Psoas muscle (tissue), 7 donors: ENCODE measurements at regions not wholly inside any gene's neighbourhood (a gene's known extent, or its start where the extent isn't known, plus 50 kb on each side); places are given as distances from the start of the nearest gene placed in this dataset.
"Not testable (repeated sequence)": the region's sequence is repeated elsewhere in the genome, so short reads cannot be mapped to it uniquely, and the experiment has no call there.

Experiments used
- ATAC-seq, 4 donors: fragments of 200-7000 bp; cut with Tn5 transposase; one replicate each; pipeline ENCODE4 v1.9.1; 2020; ENCODE audit warnings: moderate library complexity in 3 of 4, mild to moderate bottlenecking in 2 of 4
- DNase-seq, 2 donors: peaks; one replicate each; pipeline ENCODE4 v3.0.0-alpha.2; 2020
- H3K27ac ChIP-seq: fragments of 200-600 bp; one replicate; pipeline ENCODE4 v1.8.0; 2022
- H3K27me3 ChIP-seq, 3 donors: fragments of 200-600 bp in 1 of 3; one replicate each; pipeline versions ENCODE4 v1.6.1 to v1.8.0; 2013 to 2022; ENCODE audit warnings: low read length in 2 of 3, mild to moderate bottlenecking in 2 of 3, moderate library complexity in 1 of 3; ENCODE audit not compliant: insufficient read depth in 3 of 3
- H3K36me3 ChIP-seq, 2 donors: fragments of 200-600 bp in 1 of 2; one replicate each; pipeline versions ENCODE4 v1.6.1 to v1.8.0; 2013 to 2022; ENCODE audit warnings: low read depth in 1 of 2, mild to moderate bottlenecking in 1 of 2, moderate library complexity in 1 of 2; ENCODE audit not compliant: insufficient read depth in 1 of 2
- H3K4me1 ChIP-seq: fragments of 200-600 bp; one replicate; pipeline ENCODE4 v1.8.0; 2022
- H3K4me3 ChIP-seq: fragments of 200-600 bp; one replicate; pipeline ENCODE4 v1.8.0; 2022; ENCODE audit warnings: mild to moderate bottlenecking
- H3K9me3 ChIP-seq: fragments of 200-600 bp; one replicate; pipeline ENCODE4 v1.8.0; 2022
- WGBS, 3 donors: extraction: QIAGEN DNeasy Blood & Tissue Kit; methylation state at CpG; one replicate each; pipeline versions ENCODE4 v1.1.6 to v1.1.7; 2013; 5-methylcytosine and 5-hydroxymethylcytosine counted together
- intact Hi-C, 2 donors: fragments of 100-400 bp; cut with DNase I; formaldehyde crosslinking; loops; one replicate each; pipeline versions ENCODE4 v1.11.0 to v1.14.2; 2022
- TF ChIP-seq, protein P1 (sequence below): fragments of 200-600 bp; IDR thresholded peaks from one replicate; pipeline ENCODE4 v1.8.0; 2022; ENCODE audit warnings: antibody characterized with exemption
- donor health status: healthy with polysubstance abuse.
- donor health status: DM: no; HTN: no; CAD: no; lungs with moderate emphysema.
- donor health status: Bipolar disorder and iron deficiency.
- donor health status: healthy.
- donor health status: DM: yes; HTN: yes; CAD: no.
- donor health status: DM: no; HTN: no; CAD: no.
- donor health status: DM: yes; HTN: yes; CAD: no.

GRCh38 chr3:153273767-153274435 is 111.9 kb downstream of the RAP2B start:
- Histone ChIP-seq H3K9me3 (no peaks in the 10 kb centered on the region), H3K27me3 (no peaks in the 10 kb centered on the region), H3K27ac (no peak overlapping the region), H3K4me3 (no peak overlapping the region), H3K4me1 (no peaks in the 10 kb centered on the region), H3K36me3 (no peaks in the 10 kb centered on the region)
- no peak for DNase-seq
- intact Hi-C loops, result no loop called here
- TF ChIP-seq, protein P1, sequence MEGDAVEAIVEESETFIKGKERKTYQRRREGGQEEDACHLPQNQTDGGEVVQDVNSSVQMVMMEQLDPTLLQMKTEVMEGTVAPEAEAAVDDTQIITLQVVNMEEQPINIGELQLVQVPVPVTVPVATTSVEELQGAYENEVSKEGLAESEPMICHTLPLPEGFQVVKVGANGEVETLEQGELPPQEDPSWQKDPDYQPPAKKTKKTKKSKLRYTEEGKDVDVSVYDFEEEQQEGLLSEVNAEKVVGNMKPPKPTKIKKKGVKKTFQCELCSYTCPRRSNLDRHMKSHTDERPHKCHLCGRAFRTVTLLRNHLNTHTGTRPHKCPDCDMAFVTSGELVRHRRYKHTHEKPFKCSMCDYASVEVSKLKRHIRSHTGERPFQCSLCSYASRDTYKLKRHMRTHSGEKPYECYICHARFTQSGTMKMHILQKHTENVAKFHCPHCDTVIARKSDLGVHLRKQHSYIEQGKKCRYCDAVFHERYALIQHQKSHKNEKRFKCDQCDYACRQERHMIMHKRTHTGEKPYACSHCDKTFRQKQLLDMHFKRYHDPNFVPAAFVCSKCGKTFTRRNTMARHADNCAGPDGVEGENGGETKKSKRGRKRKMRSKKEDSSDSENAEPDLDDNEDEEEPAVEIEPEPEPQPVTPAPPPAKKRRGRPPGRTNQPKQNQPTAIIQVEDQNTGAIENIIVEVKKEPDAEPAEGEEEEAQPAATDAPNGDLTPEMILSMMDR, result no peak
- no peak for ATAC-seq
- 72 to 77% (median 75%) methylated on average over 7 of the region's 7 CpGs for WGBS, 3 donors

DNA sequence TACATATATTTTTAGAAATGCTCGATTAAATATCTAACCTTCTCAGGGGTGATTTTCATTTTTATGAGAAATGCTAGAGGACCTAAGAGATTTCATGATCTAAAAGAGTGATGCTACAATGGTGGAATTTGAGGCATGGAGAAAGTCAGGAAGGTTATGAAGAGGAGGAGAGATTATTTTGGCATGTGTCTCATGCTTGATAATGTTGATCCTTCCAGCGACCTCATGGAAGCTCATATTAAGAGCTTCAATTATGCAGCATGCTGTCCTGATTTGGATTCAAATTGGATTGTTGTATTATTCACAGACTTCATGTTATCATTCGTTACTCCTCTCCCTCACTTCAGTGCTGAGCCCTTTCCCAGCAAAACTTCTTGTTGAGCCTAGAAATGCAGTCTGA is 112.5 kb downstream of the RAP2B start:
- no peaks in the 10 kb centered on the region for H3K4me1 ChIP-seq
- no peak overlapping the region for H3K27ac ChIP-seq
- H3K4me3 ChIP-seq, result no peak overlapping the region
- ATAC-seq, result no peak
- 54 to 75% (median 68%) methylated on average over 3 of the region's 3 CpGs for WGBS, 3 donors
- no peaks in the 10 kb centered on the region for H3K27me3 ChIP-seq
- intact Hi-C loops, result no loop called here
- no peaks in the 10 kb centered on the region for H3K9me3 ChIP-seq
- H3K36me3 ChIP-seq, result no peaks in the 10 kb centered on the region
- TF ChIP-seq, protein P1, result no peak
- no peak for DNase-seq

DNA sequence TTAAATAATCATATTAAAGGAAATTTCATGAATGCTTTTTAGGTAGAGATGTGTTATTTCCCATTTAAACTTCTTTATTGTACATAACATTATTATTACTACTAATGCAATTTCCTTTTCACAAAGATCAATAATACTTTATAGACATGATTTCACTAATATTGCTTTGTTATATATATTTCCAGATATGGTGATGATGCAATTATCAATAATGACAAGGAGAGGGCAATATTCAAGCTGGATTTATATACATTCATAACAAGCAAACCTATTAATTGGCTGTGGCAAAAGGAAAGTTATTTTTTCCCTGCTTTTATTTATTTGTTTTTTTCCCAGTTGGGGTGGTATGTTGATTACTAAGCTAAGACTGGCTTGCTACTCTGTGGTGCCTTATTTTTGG is 113.5 kb downstream of the RAP2B start:
- H3K9me3 ChIP-seq, result no peaks in the 10 kb centered on the region
- intact Hi-C loops, result no loop called here
- no peak overlapping the region for H3K4me3 ChIP-seq
- no peaks in the 10 kb centered on the region for H3K27me3 ChIP-seq
- DNase-seq (no peak), ATAC-seq (no peak)
- no peaks in the 10 kb centered on the region for H3K36me3 ChIP-seq
- H3K27ac ChIP-seq, result no peak overlapping the region
- TF ChIP-seq, protein P1, result no peak
- H3K4me1 ChIP-seq, result no peaks in the 10 kb centered on the region

DNA sequence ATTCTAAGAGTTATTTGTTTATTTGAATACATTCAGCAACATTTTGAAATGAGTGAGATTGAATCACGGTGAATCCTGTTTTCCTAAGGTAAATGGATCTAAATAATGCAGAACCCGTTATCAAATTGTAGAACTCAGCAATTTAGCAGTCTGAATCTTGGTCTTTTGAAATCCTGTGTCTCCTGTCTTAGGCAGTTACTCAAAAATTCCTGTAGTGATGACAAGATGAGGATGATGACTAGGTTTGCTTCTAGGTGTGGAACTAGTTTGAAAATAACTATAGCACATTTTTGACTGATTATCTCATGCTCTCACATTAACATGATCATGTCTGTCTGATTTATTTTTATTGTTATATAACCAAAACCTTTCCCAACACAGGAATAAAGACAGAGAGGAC is 115.0 kb downstream of the RAP2B start:
- intact Hi-C loops, result no loop called here
- TF ChIP-seq, protein P1, result no peak
- no peaks in the 10 kb centered on the region for H3K4me1 ChIP-seq
- no peak overlapping the region for H3K4me3 ChIP-seq
- WGBS, 3 donors, result 86 to 92% (median 87%) methylated on average over 2 of the region's 2 CpGs
- no peaks in the 10 kb centered on the region for H3K36me3 ChIP-seq
- ATAC-seq (no peak), DNase-seq (no peak)
- H3K27me3 ChIP-seq, result no peaks in the 10 kb centered on the region
- no peaks in the 10 kb centered on the region for H3K9me3 ChIP-seq
- H3K27ac ChIP-seq, result no peak overlapping the region

- DNase-seq, intact Hi-C loops, H3K36me3 ChIP-seq, H3K4me1 ChIP-seq, H3K9me3 ChIP-seq, ATAC-seq, H3K4me3 ChIP-seq, H3K27ac ChIP-seq, H3K27me3 ChIP-seq: not testable (repeated sequence)
- 90 to 92% (median 90%) methylated on average over 29 of the region's 29 CpGs for WGBS, 3 donors
Observed at GRCh38 chr3:153281236-153281997, 119.4 kb downstream of the RAP2B start.
